Right renal cortex interstitium (tissue), 3 donors: ENCODE measurements at regions not wholly inside any gene's neighbourhood (a gene's known extent, or its start where the extent isn't known, plus 50 kb on each side); places are given as distances from the start of the nearest gene placed in this dataset.

ENCODE experiments used
- DNase-seq, 3 donors: peaks; one replicate each; pipeline ENCODE4 v3.0.0-alpha.2; 2013; ENCODE audit warnings: low read depth in 3 of 3, low spot score in 2 of 3

DNA sequence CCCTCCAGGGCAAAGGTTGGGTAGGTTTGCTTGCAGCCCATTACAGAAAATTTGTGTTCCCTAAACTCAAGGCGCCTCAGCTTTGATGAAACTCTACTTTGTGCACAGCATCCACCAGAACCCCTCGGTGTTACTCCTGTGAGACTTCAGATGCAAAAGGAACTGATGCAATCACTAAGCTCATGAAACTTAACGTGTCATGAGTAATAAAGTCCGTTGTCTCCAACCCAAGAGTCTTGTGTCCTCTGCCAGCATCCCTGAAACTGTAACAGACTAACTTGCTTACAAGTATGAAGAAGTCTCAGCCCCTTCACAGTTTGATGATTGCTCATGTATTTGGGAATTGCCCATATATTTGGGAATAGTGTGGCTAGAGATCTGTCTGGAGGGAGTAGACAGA lies 74.8 kb upstream of the MARCHF10 start:
- no peak for DNase-seq

DNA sequence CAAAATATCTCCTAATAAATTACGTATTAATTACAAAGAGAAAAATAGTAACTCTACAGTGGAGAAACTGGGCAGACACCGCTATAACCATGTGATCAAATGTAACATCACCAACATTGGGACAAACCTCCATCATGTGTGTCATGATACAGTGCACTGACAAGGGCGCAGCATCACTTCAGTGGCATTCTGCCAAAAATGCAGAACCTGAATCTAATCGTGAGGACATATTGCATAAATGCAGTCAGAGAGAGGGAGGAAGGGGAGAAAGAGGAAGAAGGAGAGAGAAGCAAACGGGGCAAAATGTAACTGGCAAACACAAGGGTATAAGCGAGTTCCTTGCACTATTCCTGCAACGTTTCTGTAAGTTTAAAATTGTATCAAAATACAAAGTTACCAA lies 74.2 kb upstream of the MARCHF10 start:
- no peak for DNase-seq

DNA sequence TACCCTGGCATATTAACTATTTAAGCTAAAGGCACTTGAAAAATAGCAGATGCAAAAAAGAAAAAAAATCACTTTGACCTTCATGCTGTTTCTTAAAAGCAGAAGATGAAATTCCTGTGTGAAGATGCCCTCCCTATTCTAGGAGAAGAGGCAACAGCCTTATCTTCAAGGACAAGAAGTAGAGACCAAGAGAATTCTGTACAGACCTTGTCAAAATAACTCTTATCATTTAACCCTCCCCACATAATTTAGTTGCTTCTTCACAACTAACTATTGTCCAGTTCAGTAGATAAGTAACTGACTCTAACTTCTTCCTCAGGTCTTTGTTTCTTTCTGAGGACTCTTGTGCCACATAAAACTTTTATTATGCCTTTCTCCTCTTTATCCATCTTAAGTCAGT lies 72.0 kb upstream of the MARCHF10 start:
- DNase-seq: no peak

DNA sequence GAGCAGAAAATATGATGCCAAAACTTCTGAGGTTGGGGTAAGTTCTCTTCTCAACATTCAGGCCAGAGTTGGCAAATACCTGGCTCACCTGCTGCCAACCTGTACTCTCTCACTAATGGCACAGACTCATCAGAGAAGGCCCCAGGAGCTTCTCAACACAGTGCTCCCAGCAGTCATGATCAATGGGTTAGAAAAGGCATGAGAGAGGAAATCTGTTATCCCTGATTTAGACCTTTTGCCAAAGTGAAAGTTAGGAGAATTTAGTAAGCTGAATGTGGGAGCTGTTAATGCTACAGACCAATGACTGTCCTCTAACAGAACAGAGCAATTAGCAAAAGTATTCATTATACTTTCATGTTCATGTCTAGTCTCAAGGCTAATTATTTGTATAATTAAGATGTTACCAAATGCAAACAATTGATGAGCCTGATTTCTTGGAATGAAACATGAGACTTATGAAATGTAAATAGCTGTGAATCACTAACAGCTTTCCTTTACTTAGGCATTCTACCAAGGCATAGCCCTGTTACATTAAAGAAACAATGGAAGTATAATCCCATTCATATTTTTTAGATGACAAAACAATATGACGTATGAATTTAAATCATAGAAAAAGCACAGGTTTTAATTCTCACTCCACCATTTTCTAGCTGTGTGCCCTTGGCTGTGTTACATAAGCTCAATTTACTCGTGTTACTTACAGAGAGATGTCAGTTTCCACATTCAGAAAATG lies 68.7 kb upstream of the MARCHF10 start:
- no peak for DNase-seq

DNA sequence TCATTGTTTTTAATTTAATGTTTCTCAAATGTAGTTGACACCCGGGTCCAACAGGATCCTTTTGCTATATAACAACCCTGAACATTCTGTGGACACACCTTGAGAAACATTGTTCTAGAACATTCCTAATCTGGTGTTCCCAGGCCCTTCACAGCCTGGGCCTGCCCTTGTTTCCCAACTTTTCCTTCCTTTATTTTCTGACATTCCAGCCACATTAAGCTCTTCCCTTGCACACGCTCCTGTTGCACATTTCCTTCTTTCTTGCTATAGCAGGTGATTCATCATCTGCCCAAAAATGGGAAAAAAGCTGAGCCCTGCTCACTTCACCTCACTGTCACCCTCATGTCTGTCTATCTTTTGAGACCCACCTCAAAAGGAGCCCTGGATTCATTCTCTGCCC lies 67.9 kb upstream of the MARCHF10 start:
- no peak for DNase-seq

DNA sequence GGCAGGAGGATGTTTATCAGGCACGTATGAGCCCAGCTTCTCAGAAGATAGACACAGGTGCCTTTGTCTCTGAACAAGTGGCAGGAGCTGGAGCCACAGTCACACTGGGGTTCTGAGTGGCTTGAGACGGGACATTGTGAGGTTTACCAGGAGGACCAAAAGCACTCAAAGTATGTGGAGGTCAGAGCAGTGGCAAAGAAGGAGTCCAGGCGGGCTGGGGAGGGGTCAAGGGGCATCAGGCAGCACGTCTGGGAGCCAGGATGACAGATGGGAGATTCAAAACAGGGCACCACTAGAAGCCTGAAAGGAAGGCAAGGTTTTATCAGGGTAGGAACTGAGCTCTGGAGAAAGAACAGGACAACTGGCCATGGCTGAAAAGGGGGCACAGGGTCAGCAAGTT lies 67.2 kb upstream of the MARCHF10 start:
- no peak for DNase-seq

DNA sequence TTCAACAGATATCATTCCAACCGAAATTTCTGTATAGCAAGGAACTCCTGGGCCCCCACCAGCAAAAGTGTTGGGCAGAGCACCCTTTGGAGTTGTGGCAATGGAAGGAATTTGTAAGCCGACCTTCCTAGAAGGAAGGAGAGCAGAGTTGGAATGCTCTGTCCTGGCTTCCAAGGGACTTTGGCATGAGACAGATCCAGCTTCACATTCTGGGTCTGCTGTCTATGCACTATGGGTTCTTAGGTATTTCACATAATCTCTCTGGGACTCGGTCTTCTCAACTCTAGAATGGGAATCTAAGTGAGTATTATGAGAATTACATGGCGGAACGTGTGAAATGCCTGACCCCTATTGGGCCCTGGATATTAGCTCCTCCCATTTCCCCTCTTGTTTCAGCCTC lies 63.2 kb upstream of the MARCHF10 start:
- no peak for DNase-seq

DNA sequence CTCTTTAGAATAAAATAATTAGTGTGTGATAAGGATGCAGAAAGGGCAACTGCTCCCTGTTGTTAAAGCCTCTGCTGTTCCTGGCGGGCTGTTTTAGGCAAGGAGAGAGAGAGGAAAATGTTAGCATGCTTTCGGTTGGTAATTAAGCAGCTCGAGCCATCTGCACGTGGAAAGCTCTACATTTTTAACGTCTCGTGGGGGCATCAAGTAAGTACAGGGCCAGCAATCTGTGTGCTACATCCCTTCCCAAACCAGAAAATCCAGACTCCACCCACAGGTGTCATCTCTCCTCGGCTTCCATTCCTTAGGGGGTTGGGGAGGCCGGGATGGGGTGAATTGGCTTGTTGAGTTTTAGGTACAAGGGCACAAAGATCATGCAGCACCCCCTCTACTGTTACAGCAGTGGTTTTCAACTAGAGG lies 62.4 kb upstream of the MARCHF10 start:
- DNase-seq: no peak

DNA sequence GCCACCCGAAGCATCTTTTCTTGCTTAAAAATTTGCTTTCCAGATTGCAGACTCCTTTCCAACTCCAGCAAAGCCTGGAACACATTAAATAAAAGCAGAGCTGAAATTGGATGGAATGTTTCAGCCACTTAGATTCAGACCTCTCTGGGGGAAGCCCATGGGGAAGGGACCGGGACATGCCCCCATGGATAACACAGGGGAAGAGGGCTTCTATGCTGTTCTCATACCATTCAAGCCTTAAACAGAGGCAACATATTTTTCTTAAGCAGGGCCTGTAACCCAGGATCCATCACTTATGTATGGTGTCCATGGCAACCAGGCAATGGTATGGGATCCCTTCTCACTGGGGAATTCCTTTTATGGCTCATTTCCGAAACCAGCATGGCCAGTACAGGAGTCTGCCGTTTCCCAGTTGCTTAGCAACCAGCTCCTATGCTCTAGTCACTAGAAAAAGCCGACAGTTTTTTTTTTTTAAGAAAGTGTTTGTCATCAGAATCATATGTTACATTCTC lies 62.0 kb upstream of the MARCHF10 start:
- peak in 1 of 3 donors; percentile 45 for DNase-seq

DNA sequence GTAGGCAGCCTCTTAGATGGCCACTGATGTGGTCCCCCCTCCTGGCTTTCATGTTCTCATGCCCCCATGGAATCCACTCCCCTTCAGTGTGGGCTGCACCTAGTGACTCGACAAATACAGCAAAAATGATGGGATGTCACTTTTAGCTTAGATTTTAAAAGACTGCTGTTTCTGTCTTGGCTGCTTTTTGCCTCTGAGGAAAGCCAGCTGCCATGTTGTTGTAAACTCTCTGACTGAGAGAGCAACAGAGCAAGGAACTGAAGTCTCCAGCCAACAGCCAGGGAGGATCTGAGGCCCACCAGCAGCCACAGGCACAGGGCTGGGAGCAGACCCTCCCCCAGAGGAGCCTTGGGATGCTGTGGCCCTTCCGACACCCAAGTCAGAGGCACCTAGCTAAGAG lies 60.6 kb upstream of the MARCHF10 start:
- DNase-seq: no peak

DNA sequence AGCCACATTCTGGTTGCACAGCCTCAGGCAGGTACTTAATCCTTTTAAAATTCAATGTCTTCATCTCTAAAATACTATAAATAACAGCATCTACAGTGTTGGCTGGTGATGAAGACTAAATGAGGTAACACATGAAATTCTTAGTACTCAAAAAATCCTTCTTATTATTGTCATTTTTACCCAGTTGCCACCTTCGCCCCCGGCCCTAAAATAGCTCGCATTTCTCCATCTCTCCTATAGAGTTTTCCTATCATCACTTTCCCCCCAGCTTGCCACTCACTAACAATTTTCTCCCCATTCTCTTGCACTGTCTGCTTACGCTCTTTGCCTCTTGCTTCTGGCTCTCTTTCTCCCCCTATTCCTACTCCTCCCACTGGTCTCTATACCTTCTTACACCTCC lies 59.9 kb upstream of the MARCHF10 start:
- DNase-seq: no peak

DNA sequence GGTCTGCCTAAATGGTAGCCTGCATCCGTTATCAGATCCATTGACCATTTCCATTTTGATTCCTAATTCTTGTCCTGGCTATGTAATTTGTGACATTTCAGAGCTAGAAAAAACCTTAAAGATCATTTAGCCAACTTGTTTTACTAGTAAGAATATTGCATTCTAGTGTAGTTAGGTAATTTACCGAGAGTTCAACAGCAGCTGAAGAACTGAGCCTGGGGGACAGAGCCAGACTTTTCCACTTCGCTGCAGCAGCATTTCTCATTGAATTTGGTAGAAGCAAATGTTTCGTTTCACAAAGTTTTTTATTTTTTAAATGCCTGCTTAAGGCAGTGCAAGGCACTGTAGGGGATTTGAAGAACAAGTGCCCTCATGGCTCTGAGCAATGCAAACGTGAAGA lies 59.2 kb upstream of the MARCHF10 start:
- DNase-seq: no peak

DNA sequence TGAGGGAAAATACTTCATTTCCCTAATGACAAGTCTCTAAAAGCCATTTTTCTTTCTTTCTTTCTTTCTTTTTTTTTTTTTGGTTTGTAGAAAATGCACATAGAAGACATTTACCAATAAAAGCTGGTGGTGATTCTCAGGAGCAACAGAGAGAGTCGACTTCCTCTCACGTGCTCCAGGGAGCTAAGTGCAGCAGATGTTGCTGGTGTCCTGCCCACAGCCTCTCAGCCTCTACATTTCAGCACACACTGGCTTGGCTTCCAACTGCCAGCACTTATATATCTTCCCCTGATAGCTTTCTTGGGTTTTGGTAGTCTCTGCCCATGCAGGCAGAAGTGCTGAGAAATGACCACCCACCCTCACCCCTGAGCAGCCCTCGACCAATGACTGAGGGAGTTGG lies 58.4 kb upstream of the MARCHF10 start:
- DNase-seq: no peak

DNA sequence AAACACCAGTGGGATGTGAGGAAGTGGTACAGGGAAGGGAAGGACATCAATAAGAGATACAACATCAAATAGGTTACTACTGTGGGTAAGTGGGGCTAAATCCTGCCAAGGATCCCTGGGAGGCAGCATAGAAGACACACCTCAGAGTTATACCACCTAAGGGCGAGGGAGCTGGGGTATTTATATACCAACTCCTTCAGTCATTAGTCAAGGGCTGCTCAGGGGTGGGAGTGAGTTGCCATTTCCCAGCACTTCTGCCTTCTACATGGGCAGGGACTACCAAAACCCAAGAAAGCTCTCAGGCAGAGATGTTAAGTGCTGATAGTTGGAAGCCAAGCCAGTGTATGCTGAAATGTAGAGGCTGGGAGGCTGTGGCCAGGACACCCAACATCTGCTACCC lies 57.5 kb upstream of the MARCHF10 start:
- DNase-seq: no peak

DNA sequence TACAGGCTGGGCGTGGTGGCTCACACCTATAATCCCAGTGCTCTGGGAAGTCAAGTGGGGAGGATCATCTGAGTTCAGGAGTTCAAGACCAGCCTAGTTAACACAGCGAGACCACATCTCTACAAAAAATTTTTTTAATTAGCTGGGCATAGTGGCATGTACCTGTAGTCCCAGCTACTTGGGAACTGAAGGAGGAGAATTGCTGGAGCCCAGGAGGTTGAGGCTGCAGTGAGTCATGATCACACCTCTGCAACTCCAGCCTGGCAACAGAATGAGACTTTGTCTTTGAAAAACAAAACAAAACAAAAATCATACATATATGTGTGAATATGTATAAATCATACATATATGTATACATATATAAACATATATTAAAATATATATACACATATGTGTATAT lies 54.1 kb upstream of the MARCHF10 start:
- no peak for DNase-seq

DNA sequence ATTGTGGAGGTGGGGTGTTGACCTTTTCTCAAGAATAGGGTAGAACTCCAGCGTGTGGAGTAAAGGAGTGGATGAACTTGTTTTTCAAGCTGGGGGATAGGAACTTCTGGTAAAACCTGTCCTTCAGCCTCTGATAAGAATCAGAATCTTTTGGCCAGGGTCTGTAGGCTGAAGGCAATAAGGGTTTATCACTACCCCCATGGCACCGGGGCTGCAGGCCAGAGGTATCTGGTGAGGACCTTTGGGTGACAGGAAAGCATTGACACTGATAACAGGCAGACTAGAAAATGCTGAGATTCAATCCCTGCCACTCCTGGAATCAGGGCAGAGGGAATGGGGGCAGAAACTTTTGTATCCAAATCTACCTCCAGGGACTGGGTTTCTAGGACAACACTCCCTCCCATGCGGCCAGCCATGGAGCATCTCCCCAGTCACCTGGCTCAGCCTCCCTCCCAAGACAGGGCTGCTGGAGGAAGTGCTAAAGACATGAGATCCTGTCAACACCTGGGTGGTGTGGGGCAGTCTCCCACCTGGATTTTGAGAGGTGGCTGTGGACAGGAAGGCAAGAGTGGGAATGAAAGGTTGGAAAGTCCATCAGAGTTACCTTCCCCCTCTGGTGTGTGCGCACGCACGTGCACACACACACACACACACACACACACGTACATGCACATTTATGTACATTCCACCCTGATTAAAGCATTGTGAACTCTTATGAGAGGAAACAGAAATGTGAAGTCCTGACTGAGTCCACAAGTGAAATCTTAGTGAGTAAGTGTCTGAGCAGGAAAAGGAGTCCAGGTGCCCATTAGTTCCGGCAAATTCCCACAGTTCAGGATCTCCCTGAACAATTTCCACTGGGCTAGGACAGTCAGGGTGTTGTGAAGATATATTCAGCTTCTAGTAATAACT lies 53.1 kb upstream of the MARCHF10 start:
- DNase-seq: no peak

DNA sequence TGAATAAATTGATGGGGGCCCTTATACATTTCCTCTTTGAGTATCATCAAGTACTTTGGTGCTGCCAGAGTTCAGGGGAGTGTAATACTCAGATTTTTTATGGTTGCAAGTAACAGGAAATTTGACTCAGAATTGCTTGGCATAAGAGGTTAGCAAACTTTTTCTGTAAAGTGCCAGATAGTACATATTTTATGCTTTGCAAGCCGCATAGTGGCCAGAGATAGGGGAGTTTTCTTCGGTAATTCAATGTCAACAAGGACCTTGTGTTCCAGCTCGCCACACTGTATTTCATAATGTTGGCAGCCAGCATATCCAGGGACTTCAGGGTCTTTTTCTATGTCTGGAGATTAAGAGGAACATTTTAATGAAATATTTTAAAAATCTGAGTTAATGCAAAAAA lies 51.0 kb upstream of the MARCHF10 start:
- no peak for DNase-seq
